ENCODE measurements at regions not wholly inside any gene's neighbourhood (a gene's known extent, or its start where the extent isn't known, plus 50 kb on each side); places are given as distances from the start of the nearest gene placed in this dataset.
A peak's percentile ranks its signal among the peaks of the same experiment; 100 is the strongest.

DNA sequence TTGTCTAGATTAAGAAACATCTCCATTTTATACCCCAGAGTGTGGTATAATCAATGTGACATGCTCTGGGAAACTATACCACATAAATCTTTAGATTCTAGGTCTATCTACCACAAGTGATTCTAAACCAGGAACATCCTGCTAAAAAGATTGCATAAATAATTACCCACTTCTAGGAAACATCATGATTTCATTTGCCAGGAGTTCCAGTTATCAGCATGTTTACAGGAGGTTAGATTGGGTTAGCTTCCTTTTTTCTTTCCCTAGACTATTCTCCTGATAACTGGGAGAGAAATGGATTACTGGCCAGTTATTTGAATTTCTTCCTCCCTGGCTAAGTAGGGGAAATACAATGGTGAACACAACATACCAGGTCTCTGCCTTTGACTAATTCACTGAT, 230.3 kb upstream of the BOD1L1 start:
- TF ChIP-seq, protein P1, sequence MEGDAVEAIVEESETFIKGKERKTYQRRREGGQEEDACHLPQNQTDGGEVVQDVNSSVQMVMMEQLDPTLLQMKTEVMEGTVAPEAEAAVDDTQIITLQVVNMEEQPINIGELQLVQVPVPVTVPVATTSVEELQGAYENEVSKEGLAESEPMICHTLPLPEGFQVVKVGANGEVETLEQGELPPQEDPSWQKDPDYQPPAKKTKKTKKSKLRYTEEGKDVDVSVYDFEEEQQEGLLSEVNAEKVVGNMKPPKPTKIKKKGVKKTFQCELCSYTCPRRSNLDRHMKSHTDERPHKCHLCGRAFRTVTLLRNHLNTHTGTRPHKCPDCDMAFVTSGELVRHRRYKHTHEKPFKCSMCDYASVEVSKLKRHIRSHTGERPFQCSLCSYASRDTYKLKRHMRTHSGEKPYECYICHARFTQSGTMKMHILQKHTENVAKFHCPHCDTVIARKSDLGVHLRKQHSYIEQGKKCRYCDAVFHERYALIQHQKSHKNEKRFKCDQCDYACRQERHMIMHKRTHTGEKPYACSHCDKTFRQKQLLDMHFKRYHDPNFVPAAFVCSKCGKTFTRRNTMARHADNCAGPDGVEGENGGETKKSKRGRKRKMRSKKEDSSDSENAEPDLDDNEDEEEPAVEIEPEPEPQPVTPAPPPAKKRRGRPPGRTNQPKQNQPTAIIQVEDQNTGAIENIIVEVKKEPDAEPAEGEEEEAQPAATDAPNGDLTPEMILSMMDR (IDR thresholded peaks at IDR 0.05; ENCODE audit: low read depth, low read length) = no peak
- H3K4me3 ChIP-seq (replicated peaks in 1 of 2; ENCODE audit: low read depth in 2 of 2, low read length in 2 of 2) = no peak overlapping the region
- DNase-seq (ENCODE audit: low read depth in 2 of 2) = no peak

DNA sequence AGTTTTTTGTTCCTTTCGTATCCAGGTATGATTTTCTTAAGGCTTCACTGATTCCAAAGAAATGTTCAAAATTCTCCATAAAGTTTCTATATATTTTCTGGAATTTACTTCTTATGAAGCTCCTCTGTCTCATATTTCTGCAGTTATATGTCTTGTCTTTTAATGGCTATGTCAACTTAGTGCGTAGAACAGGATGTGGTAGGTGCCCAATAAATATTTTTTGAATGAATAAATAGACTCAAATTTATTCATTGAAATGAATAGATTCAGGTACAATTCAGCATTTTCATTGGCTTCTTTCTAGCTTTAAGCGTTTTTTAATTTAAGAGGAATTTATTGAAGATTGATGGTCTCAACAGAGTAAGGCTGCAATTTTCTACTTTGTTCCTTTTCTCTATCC, 231.9 kb upstream of the BOD1L1 start:
- no peak for DNase-seq (ENCODE audit: low read depth in 2 of 2)
- TF ChIP-seq, protein P1 (IDR thresholded peaks at IDR 0.05; ENCODE audit: low read depth, low read length) = no peak
- no peak overlapping the region for H3K4me3 ChIP-seq (replicated peaks in 1 of 2; ENCODE audit: low read depth in 2 of 2, low read length in 2 of 2)

DNA sequence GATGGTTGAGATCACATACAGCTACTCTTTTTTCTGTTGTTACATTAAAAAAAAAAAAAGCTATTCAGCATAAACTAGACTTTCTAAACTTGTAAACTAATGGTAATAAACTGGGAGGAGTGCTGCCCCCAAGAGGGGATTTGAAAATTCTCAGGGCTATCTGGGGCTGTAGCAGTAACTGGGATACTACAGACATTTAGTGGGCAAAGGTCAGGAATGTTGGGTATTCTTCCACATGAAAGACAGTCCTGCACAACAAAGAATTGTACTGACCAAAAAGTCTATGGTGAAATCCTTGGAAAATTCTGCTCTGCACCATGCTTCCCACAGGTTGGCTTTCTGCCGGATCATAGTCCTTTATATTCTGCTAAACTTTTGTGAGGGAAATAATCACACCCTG, 232.6 kb upstream of the BOD1L1 start:
- peak in 1 of 2 donors; percentile 8 for DNase-seq (ENCODE audit: low read depth in 2 of 2)
- no peak overlapping the region for H3K4me3 ChIP-seq (replicated peaks in 1 of 2; ENCODE audit: low read depth in 2 of 2, low read length in 2 of 2)
- TF ChIP-seq, protein P1 (IDR thresholded peaks at IDR 0.05; ENCODE audit: low read depth, low read length) = peak; percentile 10

DNA sequence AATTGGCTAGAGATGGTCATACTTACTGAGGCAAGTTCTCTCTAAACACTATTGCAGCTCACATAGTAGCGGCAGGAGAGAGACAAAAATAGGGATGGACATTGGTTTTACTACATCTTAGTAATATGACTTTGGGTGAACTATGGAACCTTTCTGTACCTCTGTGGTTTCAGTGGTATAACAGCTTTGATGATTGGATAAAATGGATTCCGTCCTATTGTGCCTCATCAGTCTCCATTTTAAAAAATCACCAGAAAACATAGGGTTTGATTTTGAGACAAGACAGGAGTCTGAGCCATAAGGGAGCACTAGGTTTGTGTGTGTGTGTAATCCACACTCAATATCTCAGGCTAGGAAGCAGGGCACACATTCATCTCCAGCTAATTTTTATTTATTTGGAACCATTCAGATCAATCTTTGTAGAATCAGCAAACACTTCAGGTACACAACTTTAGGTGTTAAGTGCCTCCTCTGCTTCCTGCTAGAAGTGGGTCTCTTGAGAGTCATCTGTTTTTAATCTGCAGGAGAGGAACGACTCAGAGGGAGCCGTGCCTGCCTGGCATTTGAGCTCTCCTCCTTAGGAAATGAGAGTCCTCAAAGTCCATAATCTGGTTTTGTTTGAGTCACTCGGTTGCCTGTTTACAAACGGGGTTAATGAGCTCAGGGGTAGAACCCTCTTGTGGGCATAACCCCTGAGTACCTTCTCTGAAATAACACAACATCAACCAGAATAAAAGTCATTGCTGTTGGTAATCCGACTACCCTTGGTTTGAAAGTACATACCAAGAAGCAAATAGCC, 238.5 kb upstream of the BOD1L1 start:
- no peak overlapping the region for H3K4me3 ChIP-seq (replicated peaks in 1 of 2; ENCODE audit: low read depth in 2 of 2, low read length in 2 of 2)
- TF ChIP-seq, protein P1 (IDR thresholded peaks at IDR 0.05; ENCODE audit: low read depth, low read length) = no peak
- peak in 1 of 2 donors; percentile 27 for DNase-seq (ENCODE audit: low read depth in 2 of 2)

DNA sequence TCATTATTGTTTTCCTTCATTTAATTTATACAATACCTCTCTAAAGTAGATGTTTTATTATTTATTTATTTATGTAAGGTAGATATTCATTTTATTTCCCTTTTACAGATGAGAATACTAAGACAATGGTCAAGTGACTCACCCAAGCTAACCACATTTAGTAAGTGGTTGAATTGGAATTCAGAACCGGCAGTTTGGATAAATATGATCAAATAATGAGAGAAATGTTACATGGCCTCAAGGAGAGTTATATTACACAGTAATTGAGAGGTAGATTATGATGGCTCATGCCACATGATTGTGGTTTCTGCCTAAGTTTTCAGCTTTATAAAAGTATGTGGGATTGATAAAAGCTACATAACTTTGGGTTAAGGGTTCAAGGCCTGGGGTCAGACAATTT, 239.4 kb upstream of the BOD1L1 start:
- peak in 1 of 2 donors; percentile 32 for DNase-seq (ENCODE audit: low read depth in 2 of 2)
- TF ChIP-seq, protein P1 (IDR thresholded peaks at IDR 0.05; ENCODE audit: low read depth, low read length) = no peak
- no peak overlapping the region for H3K4me3 ChIP-seq (replicated peaks in 1 of 2; ENCODE audit: low read depth in 2 of 2, low read length in 2 of 2)

DNA sequence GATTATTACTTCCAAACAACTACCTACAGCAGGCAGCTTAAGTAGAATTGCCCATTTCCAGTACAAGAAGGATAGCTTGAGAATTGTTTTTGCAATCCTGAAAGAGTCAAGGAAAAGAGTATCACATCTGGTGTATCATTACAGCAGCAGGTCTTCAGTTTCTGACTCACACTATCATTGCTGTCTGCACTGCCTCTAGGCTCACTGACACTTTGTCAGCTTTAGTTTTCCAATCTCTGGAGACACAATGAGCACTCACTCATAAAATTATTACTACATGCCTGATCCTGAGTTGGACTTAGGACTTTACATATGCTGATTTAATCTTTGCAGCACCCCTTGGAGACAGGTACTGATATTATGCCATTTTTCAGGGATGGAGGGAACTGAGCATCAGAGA, 244.6 kb upstream of the BOD1L1 start:
- TF ChIP-seq, protein P1 (IDR thresholded peaks at IDR 0.05; ENCODE audit: low read depth, low read length) = no peak
- H3K4me3 ChIP-seq (replicated peaks in 1 of 2; ENCODE audit: low read depth in 2 of 2, low read length in 2 of 2) = no peak overlapping the region
- peak in 1 of 2 donors; percentile 14 for DNase-seq (ENCODE audit: low read depth in 2 of 2)

Measured in cardiac fibroblast (primary cell).